ENCODE measurements at regions not wholly inside any gene's neighbourhood (a gene's known extent, or its start where the extent isn't known, plus 50 kb on each side); places are given as distances from the start of the nearest gene placed in this dataset.

GRCh38 chr14:49463146-49463545 lies 123.0 kb downstream of the RPS29 start:
- no peak for DNase-seq

DNA sequence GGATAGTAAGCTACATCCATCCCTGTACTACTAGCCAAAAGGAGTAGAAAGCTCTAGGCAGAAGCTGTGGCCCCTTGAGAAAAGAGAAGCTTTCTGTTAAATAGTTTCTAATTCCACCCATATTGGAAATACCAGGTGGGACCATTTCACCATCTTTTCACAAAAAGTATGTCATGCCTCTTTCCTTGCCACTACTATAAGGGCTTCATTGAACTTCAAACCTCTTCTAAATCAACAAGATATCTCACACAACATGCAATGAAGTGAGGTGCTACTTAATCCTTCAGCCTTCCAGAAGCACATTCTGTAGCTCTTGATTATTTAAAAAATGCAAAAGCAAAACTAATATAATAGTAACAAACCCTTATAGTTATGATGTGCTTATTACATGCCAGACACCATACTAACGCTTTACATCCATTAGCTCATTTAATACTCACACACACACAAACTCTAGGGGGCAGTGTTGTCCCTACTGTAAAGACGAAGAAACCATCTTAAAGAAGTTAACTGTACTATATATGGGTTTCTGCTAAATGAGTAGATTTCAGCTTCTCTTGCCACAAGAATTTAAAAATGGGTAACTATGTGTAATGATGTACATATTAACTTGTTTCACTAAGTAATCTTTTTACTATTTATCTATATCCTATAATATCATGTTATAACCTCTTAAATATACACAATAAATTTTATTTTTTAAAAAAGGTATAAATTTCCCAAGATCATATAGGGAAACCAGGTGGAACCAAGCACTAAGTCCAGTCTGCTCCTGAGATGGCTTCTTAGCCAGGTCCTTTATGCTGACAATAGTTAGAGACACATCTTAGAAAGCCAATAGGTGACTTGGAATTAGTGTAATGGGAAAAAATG lies 124.4 kb downstream of the RPS29 start:
- peak; percentile 79 for DNase-seq

DNA sequence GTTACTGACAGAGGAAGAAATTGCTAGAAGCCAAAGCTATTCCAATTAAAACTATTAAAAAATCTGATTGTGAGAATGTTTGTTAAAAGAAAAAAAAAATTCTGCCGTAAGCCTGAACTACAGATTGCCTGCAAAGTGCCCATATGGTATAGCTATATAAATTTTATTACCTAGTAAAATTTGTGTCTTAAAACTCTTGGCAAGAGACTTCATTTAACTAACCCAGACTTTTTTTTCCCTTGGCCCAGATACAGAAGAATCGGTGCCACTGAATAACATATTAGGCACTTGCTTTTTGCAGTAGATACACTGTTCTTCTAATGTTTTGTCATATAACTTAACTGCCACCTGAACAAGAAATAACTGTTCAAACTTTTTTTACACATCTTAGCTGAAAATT lies 125.5 kb downstream of the RPS29 start:
- no peak for DNase-seq

DNA sequence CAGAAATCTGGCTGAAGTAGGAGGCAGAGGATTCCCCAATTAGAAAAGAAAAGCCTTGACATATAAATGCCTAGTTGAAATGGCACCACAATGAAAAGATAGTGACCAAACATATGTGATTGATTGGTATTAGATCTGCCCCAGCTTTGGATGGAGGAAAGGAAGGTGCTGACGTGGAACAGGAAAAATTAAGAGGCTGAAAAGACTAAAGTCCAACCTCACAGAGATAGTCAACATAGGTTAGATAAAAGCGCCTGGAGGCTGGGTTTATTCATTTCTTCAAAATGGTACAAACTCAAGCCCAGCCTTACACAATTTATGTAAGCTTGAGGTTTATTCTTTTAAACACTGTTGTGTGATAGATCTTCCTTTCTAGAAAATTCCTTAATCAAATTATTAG lies 129.6 kb downstream of the RPS29 start:
- DNase-seq, result no peak

DNA sequence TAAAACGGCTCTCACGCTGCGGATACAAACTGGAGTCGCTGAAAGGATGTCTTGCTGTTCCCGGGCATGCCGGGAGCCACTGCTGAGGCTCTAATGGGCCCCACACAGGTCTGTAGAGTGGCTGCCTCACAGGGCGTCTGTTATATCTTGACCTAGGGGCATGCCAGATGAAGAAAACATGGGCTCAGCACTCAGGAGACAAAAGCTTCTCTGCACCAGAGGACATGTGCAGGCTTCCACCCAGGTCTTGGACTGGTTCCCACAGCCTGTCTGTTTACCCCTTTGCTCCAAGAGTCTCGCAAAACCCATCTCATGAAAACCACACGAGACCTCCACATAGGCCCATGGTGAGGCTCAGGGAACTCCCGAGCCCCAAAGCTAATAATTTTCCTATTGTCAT lies 134.2 kb downstream of the RPS29 start:
- DNase-seq, result no peak

DNA sequence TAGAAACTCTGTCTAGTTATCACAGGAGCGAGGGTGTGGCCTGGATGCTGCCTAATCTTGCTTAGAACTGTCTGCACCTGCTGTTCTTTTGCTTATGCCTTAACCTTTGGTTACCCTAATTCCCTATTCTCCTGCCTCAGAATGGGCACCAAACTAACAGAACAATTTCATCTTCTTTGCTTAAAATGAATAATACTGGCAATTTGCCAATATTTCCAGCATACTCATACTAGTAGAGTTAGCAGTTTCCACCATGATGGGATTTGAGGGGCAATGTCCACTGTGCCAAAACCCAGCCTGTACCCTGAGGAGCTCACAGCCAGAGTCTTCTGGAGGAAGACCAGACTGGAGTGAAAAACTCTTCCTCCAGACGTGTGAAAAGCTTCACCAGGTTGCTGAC lies 136.4 kb downstream of the RPS29 start:
- DNase-seq, result no peak

GRCh38 chr14:49447540-49448107 lies 138.6 kb downstream of the RPS29 start:
- no peak for DNase-seq

DNA sequence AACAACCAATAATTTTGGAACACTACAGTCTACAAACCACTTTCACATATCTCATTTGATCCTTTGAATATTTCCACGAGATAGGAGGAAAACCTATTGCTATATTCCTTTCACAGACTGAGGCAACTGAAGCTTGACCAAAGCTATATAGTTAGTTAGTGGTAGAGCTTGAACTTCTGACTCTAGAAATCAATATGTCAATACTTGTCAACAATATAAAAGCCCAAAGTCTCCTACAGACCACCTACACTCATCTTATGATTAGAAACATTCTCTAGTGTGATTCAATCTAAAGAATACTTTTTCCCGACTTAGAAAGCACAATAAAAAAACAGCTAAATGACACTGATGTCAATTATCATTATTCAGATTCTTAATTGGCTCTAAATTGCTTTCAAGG lies 139.4 kb downstream of the RPS29 start:
- DNase-seq, result no peak

- no peak for DNase-seq
Observed at GRCh38 chr14:49438256-49438770, 147.9 kb downstream of the RPS29 start.

DNA sequence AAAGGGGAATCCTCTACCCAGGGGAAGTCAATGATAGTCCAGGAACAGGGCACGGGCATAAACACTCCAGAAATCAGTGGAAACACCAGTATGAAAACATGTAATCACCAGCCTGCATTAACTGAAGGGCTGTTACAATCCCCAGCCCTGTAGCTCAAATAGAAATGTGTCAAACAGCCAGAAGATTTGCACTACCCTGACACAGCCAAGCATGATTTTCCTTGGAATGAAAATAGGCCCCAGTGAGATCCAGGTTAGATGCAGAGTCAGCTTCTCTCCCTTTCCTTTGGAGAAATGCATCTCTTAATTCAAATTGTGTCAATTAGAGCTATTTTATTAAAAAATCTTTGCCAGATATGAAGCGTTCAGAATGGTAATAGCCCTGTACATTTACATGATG lies 158.1 kb downstream of the RPS29 start:
- no peak for DNase-seq

- DNase-seq, result no peak
Observed at GRCh38 chr14:49427117-49427516, 159.1 kb downstream of the RPS29 start.

DNA sequence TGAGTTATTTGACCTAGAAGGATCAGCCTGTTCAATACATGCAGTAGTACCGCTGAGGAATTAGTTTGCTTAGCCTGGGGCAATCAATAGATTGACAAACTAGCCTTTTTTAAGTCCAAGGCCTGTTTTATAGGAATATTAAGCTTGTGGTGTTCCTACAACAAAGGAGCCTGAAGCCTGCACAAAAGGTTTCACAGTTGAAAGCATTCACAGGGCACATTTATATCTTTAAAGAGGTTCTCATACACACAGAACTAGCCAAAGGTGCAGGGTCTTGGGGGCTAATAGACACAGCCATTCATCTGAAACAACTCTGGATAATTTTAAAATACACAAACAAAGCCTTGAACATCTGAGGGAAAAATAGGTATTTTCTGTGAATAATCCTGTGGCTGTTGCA lies 160.3 kb downstream of the RPS29 start:
- no peak for DNase-seq

GRCh38 chr14:49424436-49425331 lies 161.5 kb downstream of the RPS29 start:
- DNase-seq, result no peak

DNA sequence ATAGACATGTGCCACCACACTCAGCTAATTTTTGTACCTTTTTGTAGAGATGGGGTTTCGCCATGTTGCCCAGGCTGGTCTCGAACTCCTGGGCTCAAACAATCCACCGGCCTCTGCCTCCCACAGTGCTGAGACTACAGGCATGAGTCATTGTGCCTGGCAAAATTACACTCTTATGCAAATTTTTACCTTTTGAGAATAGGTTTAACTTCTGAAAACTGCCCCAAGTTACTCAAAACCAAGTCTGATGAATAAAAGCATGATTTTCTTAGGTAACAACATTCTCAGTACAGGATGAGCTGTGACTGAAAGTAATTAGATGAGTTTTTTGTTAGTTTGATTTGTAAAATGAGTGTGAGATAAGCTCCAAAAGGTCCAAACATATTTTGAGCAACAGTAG lies 166.0 kb downstream of the RPS29 start:
- no peak for DNase-seq

DNA sequence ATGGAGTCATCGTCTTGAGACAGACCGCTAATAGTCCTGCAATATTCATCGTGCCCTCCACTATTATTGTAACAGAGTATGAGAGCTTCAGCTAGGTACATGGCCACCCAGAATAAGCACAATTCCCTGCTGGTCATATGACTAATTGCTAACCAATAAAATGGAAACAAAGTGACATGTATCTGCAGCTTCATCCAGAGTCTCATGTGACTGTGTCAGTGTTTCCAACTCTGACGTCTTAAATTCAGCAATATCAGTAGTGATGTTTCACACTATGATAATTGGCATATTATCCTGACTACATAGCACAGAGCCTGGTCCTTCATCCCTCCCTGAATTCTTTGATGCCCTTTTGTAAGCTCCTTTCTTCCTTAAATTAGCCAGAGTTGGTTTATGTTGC lies 167.4 kb downstream of the RPS29 start:
- no peak for DNase-seq

GRCh38 chr14:49417790-49418189 lies 168.4 kb downstream of the RPS29 start:
- no peak for DNase-seq

DNA sequence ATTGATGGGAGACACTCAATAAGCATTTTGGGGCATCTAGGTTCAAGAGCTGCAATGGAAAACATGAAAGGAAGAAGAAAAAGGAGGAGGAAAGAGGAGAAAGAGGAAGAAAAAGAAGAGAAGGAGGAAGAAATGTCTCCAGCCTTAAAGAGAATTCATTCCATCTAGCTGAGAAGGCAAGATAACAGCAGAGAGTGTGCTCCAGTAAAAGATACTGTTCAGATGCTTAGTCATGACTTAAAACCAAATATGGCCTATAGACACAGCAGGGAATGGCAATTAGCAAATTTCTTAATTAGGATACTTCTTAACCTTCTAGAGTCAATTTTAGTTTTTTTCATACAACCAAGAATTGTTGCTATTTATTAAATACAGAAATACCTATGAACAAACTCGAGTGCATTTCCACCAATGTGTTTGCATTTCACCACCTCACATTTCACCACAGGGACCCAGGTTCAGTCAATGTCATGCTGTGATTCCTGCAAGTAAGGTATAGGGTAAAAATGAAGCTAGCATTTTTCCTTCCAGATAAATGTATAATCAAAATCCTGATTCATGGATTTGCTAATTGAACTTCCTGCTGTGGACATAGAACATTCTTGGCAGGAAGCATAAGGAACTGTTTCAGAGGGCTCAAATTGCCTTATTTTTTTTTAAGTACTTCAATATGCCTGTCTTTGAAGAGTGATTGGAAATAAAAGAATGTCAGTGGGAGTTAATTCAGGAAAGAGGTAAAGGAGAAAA lies 177.8 kb downstream of the RPS29 start:
- no peak for DNase-seq

DNA sequence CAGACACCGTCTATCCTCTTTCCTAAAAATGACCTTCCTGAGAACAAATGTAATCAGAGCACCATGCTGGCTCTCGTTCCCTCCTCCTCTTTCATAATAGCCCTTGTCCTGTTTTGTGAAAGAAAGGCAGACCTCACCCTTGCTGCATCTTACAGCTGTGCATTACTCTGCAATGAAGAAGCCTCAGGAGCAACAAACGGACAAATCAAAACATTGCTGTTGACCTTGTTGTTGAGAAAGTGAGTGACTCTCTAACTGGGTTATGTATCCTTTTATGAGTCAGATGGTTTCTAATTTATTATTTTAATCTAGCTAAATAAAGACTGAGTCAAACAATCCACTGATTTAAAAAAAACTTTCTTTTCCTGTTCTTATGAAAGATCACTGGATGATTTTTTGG lies 180.9 kb downstream of the RPS29 start:
- DNase-seq, result no peak

GRCh38 chr14:49401373-49401772 lies 184.8 kb downstream of the RPS29 start:
- DNase-seq, result no peak

GRCh38 chr14:49396801-49397200 lies 189.4 kb downstream of the RPS29 start:
- no peak for DNase-seq

- no peak for DNase-seq
Observed at GRCh38 chr14:49381778-49382177, 204.4 kb downstream of the RPS29 start.

- DNase-seq, result no peak
Observed at GRCh38 chr14:49367696-49368095, 218.5 kb downstream of the RPS29 start.

GRCh38 chr14:49366416-49366815 lies 219.8 kb downstream of the RPS29 start:
- no peak for DNase-seq

Data from CD4-positive, alpha-beta T cell treated with Interleukin-12 subunit alpha and Interleukin-12 subunit beta, for 1 hour (primary cell).